HFF-Myc (cell line): ENCODE measurements at regions not wholly inside any gene's neighbourhood (a gene's known extent, or its start where the extent isn't known, plus 50 kb on each side); places are given as distances from the start of the nearest gene placed in this dataset.

Experiments
- DNase-seq: peaks from one replicate; pipeline ENCODE4 v3.0.0-alpha.2; 2011; ENCODE audit warnings: low read depth; ENCODE audit errors: extremely low read depth
- H3K4me3 ChIP-seq: replicated peaks from 2 replicates; pipeline ENCODE4 v1.5.1; 2011; ENCODE audit warnings: low read depth, mild to moderate bottlenecking, control low read depth, low read length
- CTCF ChIP-seq: IDR thresholded peaks from 2 replicates; pipeline ENCODE4 v1.5.1; 2012; ENCODE audit warnings: mild to moderate bottlenecking, low read depth, low read length, control low read depth; ENCODE audit errors: missing control alignments

GRCh38 chr13:104593693-104594092, 1527.5 kb upstream of the SLC10A2 start:
- no peak for TF ChIP-seq CTCF
- DNase-seq = no peak
- no peak overlapping the region for H3K4me3 ChIP-seq

GRCh38 chr13:104593251-104593576, 1527.0 kb upstream of the SLC10A2 start:
- DNase-seq = no peak
- no peak for TF ChIP-seq CTCF

GRCh38 chr13:104592545-104593250, 1526.5 kb upstream of the SLC10A2 start:
- TF ChIP-seq CTCF = no peak
- H3K4me3 ChIP-seq = no peak overlapping the region
- no peak for DNase-seq

More at GRCh38 chr13:104593251-104593576, 1527.0 kb upstream of the SLC10A2 start:
- no peak overlapping the region for H3K4me3 ChIP-seq

- DNase-seq = no peak
- H3K4me3 ChIP-seq = no peak overlapping the region
- TF ChIP-seq CTCF = no peak
Observed at GRCh38 chr13:104592127-104592526, 1525.9 kb upstream of the SLC10A2 start.

GRCh38 chr13:104586051-104586746, 1520.0 kb upstream of the SLC10A2 start:
- no peak for TF ChIP-seq CTCF
- no peak overlapping the region for H3K4me3 ChIP-seq
- no peak for DNase-seq

GRCh38 chr13:104584481-104584880, 1518.3 kb upstream of the SLC10A2 start:
- TF ChIP-seq CTCF = no peak

GRCh38 chr13:104580931-104581330, 1514.7 kb upstream of the SLC10A2 start:
- DNase-seq = no peak
- H3K4me3 ChIP-seq = no peak overlapping the region
- no peak for TF ChIP-seq CTCF

More at GRCh38 chr13:104584481-104584880, 1518.3 kb upstream of the SLC10A2 start:
- DNase-seq = no peak
- H3K4me3 ChIP-seq = no peak overlapping the region
